ENCODE measurements at regions not wholly inside any gene's neighbourhood (a gene's known extent, or its start where the extent isn't known, plus 50 kb on each side); places are given as distances from the start of the nearest gene placed in this dataset.
"Not testable (repeated sequence)": the region's sequence is repeated elsewhere in the genome, so short reads cannot be mapped to it uniquely, and the experiment has no call there.

DNA sequence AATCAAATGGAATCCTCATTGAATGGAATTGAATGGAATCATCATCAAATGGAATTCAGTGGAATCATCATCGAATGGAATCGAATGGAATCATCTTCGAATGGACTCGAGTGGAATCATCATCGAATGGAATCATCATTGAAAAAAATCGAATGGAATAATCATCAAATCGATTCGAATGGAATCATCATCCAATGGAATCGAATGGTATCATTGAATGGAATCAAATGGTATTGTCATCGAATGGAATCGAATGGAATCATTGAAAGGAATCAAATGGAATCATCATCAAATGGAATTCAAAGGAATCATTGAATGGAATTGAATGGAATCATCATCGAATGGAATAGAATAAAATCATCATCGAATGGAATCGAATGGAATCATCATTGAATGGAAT, 619.3 kb downstream of the TP53TG3F start:
- no peak for TF ChIP-seq POLR2A (IDR thresholded peaks at IDR 0.05; ENCODE audit: low read depth, low read length)
- no peak for FAIRE-seq
- no peak for DNase-seq (ENCODE audit: insufficient read length, low spot score)

DNA sequence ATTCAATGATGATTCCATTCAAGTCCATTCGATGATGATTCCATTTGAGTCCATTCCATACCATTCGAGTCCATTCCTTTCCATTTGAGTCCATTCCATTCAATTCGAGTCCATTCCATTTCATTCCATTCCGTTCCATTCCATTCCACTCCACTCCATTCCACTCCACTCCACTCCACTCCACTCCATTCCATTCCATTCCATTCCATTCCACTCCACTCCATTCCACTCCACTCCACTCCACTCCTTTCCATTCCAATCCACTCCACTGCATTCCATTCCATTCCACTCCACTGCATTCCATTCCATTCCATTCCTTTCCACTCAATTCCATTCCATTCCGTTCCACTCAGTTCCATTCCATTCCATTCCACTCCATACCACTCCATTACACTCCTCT, 625.6 kb downstream of the TP53TG3F start:
- FAIRE-seq; DNase-seq (ENCODE audit: insufficient read length, low spot score): not testable (repeated sequence)

DNA sequence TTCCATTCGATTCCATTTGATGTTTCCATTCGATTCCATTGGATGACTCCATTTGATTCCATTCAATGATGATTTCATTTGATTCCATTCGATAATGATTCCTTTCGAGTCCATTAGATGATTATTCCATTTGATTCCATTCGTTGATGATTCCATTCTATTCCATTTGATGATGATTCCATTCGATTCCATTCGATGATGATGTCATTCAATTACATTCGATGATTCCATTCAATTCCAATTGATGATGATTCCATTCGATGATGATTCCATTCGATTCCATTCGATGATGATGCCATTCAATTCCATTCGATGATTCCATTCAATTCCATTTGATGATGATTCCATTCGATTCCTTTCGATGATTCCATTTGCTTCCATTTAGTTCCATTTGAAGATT, 635.6 kb downstream of the TP53TG3F start:
- DNase-seq (ENCODE audit: insufficient read length, low spot score); FAIRE-seq: not testable (repeated sequence)

DNA sequence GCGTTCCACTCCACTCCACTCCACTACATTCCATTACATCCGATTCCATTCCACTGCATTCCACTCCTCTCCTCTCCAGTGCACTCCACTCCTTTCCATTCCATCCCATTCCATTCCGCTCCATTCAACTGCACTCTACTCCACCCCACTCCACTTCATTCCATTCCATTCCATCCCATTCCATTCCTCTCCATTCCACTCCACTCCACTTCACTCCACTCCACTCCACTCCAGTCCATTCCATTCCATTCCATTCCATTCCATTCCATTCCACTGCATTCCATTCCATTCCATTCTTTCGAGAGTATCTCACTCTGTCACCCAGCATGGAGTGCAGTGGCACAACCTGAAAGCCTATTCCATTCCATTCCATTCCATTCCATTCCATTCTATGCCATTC, 637.5 kb downstream of the TP53TG3F start:
- not testable (repeated sequence) for FAIRE-seq; DNase-seq (ENCODE audit: insufficient read length, low spot score)

DNA sequence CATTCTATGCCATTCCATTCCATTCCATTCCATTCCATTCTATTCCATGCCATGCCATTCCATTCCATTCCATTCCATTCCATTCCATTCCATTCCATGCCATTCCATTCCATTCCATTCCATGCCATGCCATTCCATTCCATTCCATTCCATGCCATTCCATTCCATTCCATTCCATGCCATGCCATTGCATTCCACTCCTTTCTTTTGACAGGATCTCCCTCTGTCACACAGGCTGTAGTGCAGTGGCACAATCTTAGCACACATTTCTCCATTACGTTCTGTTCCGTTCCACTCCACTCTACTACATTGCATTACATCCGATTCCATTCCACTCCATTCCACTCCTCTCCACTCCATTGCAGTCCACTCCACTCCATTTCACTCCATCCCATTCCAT, 637.9 kb downstream of the TP53TG3F start:
- not testable (repeated sequence) for FAIRE-seq; DNase-seq (ENCODE audit: insufficient read length, low spot score)

DNA sequence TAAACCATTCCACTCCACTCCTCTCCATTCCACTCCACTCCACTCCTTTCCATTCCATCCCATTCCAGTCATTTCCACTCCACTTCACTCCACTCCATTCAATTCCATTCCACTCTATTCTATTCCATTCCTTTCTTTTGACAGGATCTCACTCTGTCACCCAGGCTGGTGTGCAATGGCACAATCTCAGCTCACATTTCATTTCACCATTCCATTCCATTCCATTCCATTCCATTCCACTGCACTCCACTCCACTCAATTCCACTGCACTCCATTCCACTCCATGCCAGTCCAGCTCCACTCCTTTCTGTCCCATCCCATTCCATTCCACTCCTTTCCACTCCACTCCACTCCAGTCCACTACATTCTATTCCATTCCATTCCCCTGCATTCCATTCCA, 638.6 kb downstream of the TP53TG3F start:
- not testable (repeated sequence) for DNase-seq (ENCODE audit: insufficient read length, low spot score); FAIRE-seq

DNA sequence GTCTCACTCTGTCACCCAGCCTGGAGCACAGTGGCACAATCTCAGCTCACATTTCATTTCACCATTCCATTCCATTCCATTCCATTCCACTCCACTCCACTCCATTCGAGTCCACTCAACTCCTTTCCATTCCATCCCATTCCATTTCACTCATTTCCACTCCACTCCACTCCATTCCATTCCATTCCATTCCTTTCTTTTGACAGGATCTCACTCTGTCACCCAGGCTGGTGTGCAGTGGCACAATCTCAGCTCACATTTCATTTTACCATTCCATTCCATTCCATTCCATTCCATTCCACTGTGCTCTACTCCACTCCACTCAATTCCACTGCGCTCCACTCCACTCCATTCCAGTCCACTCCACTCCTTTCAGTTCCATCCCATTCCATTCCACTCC, 639.6 kb downstream of the TP53TG3F start:
- not testable (repeated sequence) for FAIRE-seq; DNase-seq (ENCODE audit: insufficient read length, low spot score)
